IMR-90 (cell line): ENCODE measurements at regions not wholly inside any gene's neighbourhood (a gene's known extent, or its start where the extent isn't known, plus 50 kb on each side); places are given as distances from the start of the nearest gene placed in this dataset.

Experiments
- ATAC-seq: fragments of 200-7000 bp; cut with Tn5 transposase; 2 replicates; pipeline ENCODE4 v1.9.1; 2020; ENCODE audit warnings: low read depth, mild to moderate bottlenecking, moderate library complexity
- BruUV-seq: library from RNA; stranded (reverse); fragments of 400-500 nt; replicated peaks from 2 replicates; lab custom pipeline; 2021; lab: Mats Ljungman, UMichigan
- CTCF ChIA-PET: fragments of 300-600 bp; formaldehyde crosslinking; extraction: SDS; loops from one replicate; lab custom pipeline; 2021; ENCODE audit warnings: antibody characterized with exemption; lab: Yijun Ruan, JAX
- POLR2A ChIA-PET: fragments of 300-600 bp; sonication (Branson Sonifier 250); formaldehyde crosslinking; loops from one replicate; lab custom pipeline; 2022; ENCODE audit warnings: antibody characterized with exemption; ENCODE audit not compliant: unreplicated experiment; lab: Charles Lee
- DNase-seq: peaks from one replicate; pipeline ENCODE4 v3.0.0; 2013
- H2AFZ ChIP-seq: replicated peaks from 2 replicates; pipeline ENCODE3; 2013; ENCODE audit warnings: low read length, mild to moderate bottlenecking; ENCODE audit not compliant: poor library complexity
- H2AK5ac ChIP-seq: 2 replicates; pipeline ENCODE4 v1.6.1; 2013; ENCODE audit warnings: low read depth, low read length, inconsistent platforms
- H2AK9ac ChIP-seq: replicated peaks from 2 replicates; pipeline ENCODE3; 2013; ENCODE audit warnings: mild to moderate bottlenecking, low read depth, low read length, moderate library complexity; ENCODE audit not compliant: poor library complexity
- H2BK120ac ChIP-seq: 2 replicates; pipeline ENCODE4 v1.6.1; 2013; ENCODE audit warnings: low read depth, low read length, inconsistent platforms
- H2BK15ac ChIP-seq: 3 replicates; pipeline ENCODE4 v1.6.1; 2013; ENCODE audit warnings: low read depth, low read length, inconsistent platforms
- H2BK20ac ChIP-seq: 2 replicates; pipeline ENCODE4 v1.6.1; 2013; ENCODE audit warnings: low read depth, mild to moderate bottlenecking, inconsistent platforms, low read length, moderate library complexity
- H2BK5ac ChIP-seq: 2 replicates; pipeline ENCODE4 v1.6.1; 2013; ENCODE audit warnings: mild to moderate bottlenecking, low read depth, low read length, inconsistent platforms; ENCODE audit not compliant: poor library complexity, severe bottlenecking
- H3K14ac ChIP-seq: replicated peaks from 2 replicates; pipeline ENCODE4 v1.6.1; 2013; ENCODE audit warnings: low read depth, low read length, inconsistent platforms
- H3K18ac ChIP-seq: 2 replicates; pipeline ENCODE4 v1.6.1; 2013; ENCODE audit warnings: low read depth, low read length, control low read depth
- H3K23ac ChIP-seq: 2 replicates; pipeline ENCODE4 v1.6.1; 2013; ENCODE audit warnings: low read depth, low read length, inconsistent platforms
- H3K27ac ChIP-seq: 2 replicates; pipeline ENCODE4 v1.5.1; 2013; ENCODE audit warnings: mild to moderate bottlenecking, control low read depth, low read length; ENCODE audit not compliant: insufficient read depth
- H3K27me3 ChIP-seq: 2 replicates; pipeline ENCODE4 v1.6.1; 2013; ENCODE audit warnings: low read length; ENCODE audit not compliant: control insufficient read depth, insufficient read depth
- H3K36me3 ChIP-seq: 2 replicates; pipeline ENCODE4 v1.6.1; 2013; ENCODE audit warnings: low read length, mixed read lengths; ENCODE audit not compliant: control insufficient read depth, insufficient read depth
- H3K4ac ChIP-seq: 2 replicates; pipeline ENCODE4 v1.6.1; 2013; ENCODE audit warnings: low read depth, low read length, inconsistent platforms
- H3K4me1 ChIP-seq: 2 replicates; pipeline ENCODE4 v1.6.1; 2013; ENCODE audit warnings: low read length, mixed read lengths; ENCODE audit not compliant: control insufficient read depth, insufficient read depth
- H3K4me2 ChIP-seq: 2 replicates; pipeline ENCODE4 v1.6.1; 2013; ENCODE audit warnings: low read depth, mild to moderate bottlenecking, control low read depth, low read length, moderate library complexity
- H3K4me3 ChIP-seq: 2 replicates; pipeline ENCODE4 v1.5.1; 2013; ENCODE audit warnings: low read depth, mild to moderate bottlenecking, control low read depth, low read length, moderate library complexity; ENCODE audit not compliant: insufficient read depth
- H3K56ac ChIP-seq: 2 replicates; pipeline ENCODE4 v1.6.1; 2013; ENCODE audit warnings: low read length, inconsistent platforms; ENCODE audit not compliant: insufficient read depth; ENCODE audit errors: extremely low read depth
- H3K79me1 ChIP-seq, 2 experiments: 2 replicates each; pipeline ENCODE4 v1.6.1; 2013; ENCODE audit warnings: low read length in 2 of 2, inconsistent platforms in 1 of 2, low read depth in 1 of 2
- H3K9ac ChIP-seq: 2 replicates; pipeline ENCODE4 v1.6.1; 2013; ENCODE audit warnings: low read depth, low read length, control low read depth
- H3K9me1 ChIP-seq: 2 replicates; pipeline ENCODE4 v1.6.1; 2013; ENCODE audit warnings: low read length, inconsistent platforms; ENCODE audit not compliant: insufficient read depth
- H3K9me3 ChIP-seq: 2 replicates; pipeline ENCODE4 v1.6.1; 2013; ENCODE audit warnings: low read length; ENCODE audit not compliant: control insufficient read depth, insufficient read depth
- H4K20me1 ChIP-seq: 2 replicates; pipeline ENCODE4 v1.6.1; 2013; ENCODE audit warnings: low read length, inconsistent platforms; ENCODE audit not compliant: insufficient read depth
- H4K5ac ChIP-seq: 2 replicates; pipeline ENCODE4 v1.6.1; 2013; ENCODE audit warnings: mild to moderate bottlenecking, low read depth, low read length, control low read depth
- H4K8ac ChIP-seq, 2 experiments: 2 replicates each; pipeline ENCODE4 v1.6.1; 2013; ENCODE audit warnings: low read depth in 2 of 2, low read length in 2 of 2, control low read depth in 1 of 2, inconsistent platforms in 1 of 2
- H4K91ac ChIP-seq: 2 replicates; pipeline ENCODE4 v1.6.1; 2013; ENCODE audit warnings: low read depth, low read length, inconsistent platforms; ENCODE audit not compliant: insufficient read depth
- BHLHE40 ChIP-seq: fragments of 150-350 bp; IDR thresholded peaks from 2 replicates; pipeline ENCODE4 v1.6.1; 2016; ENCODE audit warnings: mild to moderate bottlenecking, low read depth, low read length
- CEBPB ChIP-seq: IDR thresholded peaks from 2 replicates; pipeline ENCODE4 v1.6.1; 2012; ENCODE audit warnings: low read depth, low read length, improper control_type of control experiment
- CHD1 ChIP-seq: IDR thresholded peaks from 2 replicates; pipeline ENCODE4 v1.6.1; 2012; ENCODE audit warnings: low read depth, low read length, improper control_type of control experiment
- ELK1 ChIP-seq: fragments of 150-350 bp; IDR thresholded peaks from 2 replicates; pipeline ENCODE4 v1.6.1; 2016; ENCODE audit warnings: low read depth, mild to moderate bottlenecking, low read length, moderate library complexity, borderline replicate concordance
- FOS ChIP-seq: fragments of 150-350 bp; IDR thresholded peaks from 2 replicates; pipeline ENCODE4 v1.6.1; 2016; ENCODE audit warnings: low read depth, low read length
- MAFK ChIP-seq: IDR thresholded peaks from 2 replicates; pipeline ENCODE4 v1.6.1; 2012; ENCODE audit warnings: low read depth, low read length, improper control_type of control experiment
- MAZ ChIP-seq: IDR thresholded peaks from 2 replicates; pipeline ENCODE4 v1.6.1; 2012; ENCODE audit warnings: low read depth, mild to moderate bottlenecking, low read length, improper control_type of control experiment, moderate library complexity, borderline replicate concordance
- MXI1 ChIP-seq: IDR thresholded peaks from 2 replicates; pipeline ENCODE4 v1.6.1; 2012; ENCODE audit warnings: low read depth, mild to moderate bottlenecking, low read length, moderate library complexity, borderline replicate concordance
- NFE2L2 ChIP-seq: fragments of 150-350 bp; IDR thresholded peaks from 2 replicates; pipeline ENCODE4 v1.6.1; 2016; ENCODE audit warnings: low read depth, mild to moderate bottlenecking, low read length
- POLR2A ChIP-seq: IDR thresholded peaks from 2 replicates; pipeline ENCODE4 v1.6.1; 2012; ENCODE audit warnings: mild to moderate bottlenecking, low read depth, low read length
- RAD21 ChIP-seq: IDR thresholded peaks from 2 replicates; pipeline ENCODE4 v1.6.1; 2012; ENCODE audit warnings: low read length, improper control_type of control experiment
- RCOR1 ChIP-seq: IDR thresholded peaks from 2 replicates; pipeline ENCODE4 v1.6.1; 2012; ENCODE audit warnings: mild to moderate bottlenecking, low read length, improper control_type of control experiment; ENCODE audit not compliant: insufficient replicate concordance
- RFX5 ChIP-seq: IDR thresholded peaks from 2 replicates; pipeline ENCODE4 v1.8.0; 2012; ENCODE audit warnings: low read depth, mild to moderate bottlenecking, low read length, moderate library complexity
- SMC3 ChIP-seq: fragments of 150-350 bp; IDR thresholded peaks from 2 replicates; pipeline ENCODE4 v1.6.1; 2016; ENCODE audit warnings: low read depth, mild to moderate bottlenecking, antibody characterized with exemption, low read length, moderate library complexity
- WGBS, 2 experiments: methylation state at CpG; one replicate each; pipeline versions ENCODE4 v1.1.5 to v1.1.7; 2013; ENCODE audit warnings: missing lambda C conversion rate in 2 of 2; ENCODE audit not compliant: insufficient read length in 1 of 2; ENCODE audit errors: extremely low coverage in 2 of 2; 5-methylcytosine and 5-hydroxymethylcytosine counted together
- dilution Hi-C: fragments of 300-500 bp; cut with HindIII; formaldehyde crosslinking; loops from one replicate; pipeline ENCODE4 v1.14.3; 2018; ENCODE audit warnings: low sequenced_read_pairs; ENCODE audit not compliant: unreplicated experiment
- in situ Hi-C: fragments of 300-500 bp; cut with MboI; formaldehyde crosslinking; loops from 3 replicates; pipeline ENCODE4 v1.14.3; 2019; ENCODE audit warnings: low sequenced_read_pairs, inconsistent platforms, mixed read lengths
- intact Hi-C: fragments of 100-400 bp; cut with micrococcal nuclease; formaldehyde crosslinking; loops from 2 replicates; pipeline ENCODE4 v1.10.0; 2022
- TF ChIP-seq, protein P1 (sequence below): fragments of 150-350 bp; IDR thresholded peaks from 2 replicates; pipeline ENCODE4 v1.6.1; 2017; ENCODE audit warnings: mild to moderate bottlenecking, antibody characterized with exemption, low read length, low read depth
- TF ChIP-seq, protein P2 (sequence below): conservative IDR thresholded peaks from 2 replicates; pipeline ENCODE4 v1.5.1; 2012; ENCODE audit warnings: mild to moderate bottlenecking, low read depth, low read length, improper control_type of control experiment

DNA sequence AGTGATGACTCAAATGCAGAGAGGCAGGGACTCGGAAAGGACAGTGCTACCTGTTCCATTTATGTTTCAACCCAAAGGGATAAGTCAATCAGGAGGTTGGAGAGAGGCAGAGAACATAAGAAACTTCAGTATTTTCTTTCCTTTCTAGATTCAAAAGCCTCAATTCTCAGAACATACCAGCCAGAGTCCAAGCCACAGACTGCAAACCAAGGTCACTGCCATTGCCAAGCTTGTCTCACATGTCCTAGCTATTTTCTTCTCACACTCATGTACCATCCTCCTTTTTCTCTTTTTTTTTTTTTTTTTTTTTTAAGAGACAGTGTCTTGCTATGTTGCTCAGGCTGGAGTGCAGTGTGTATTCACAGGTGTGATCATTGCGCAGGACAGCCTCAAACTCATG, 111.7 kb upstream of the AKIP1 start:
- BruUV-seq = no TSS peak
- H3K4ac ChIP-seq = no peak overlapping the region
- H2BK5ac ChIP-seq = no peak overlapping the region
- ATAC-seq (no peak), DNase-seq (no peak)
- H2AK9ac ChIP-seq = no peak overlapping the region
- H3K9me3 ChIP-seq = no peaks in the 10 kb centered on the region
- H2AK5ac ChIP-seq = no peak overlapping the region
- no peak overlapping the region for H3K4me2 ChIP-seq
- H2BK15ac ChIP-seq = no peak overlapping the region
- CTCF ChIA-PET = interaction anchor here (0.6 kb wide), 1 partner anchor 35 kb away, joined by 3 read pairs; no protein-coding TSS in a partner anchor
- H4K5ac ChIP-seq = no peak overlapping the region
- peaks cover 23% of the 10 kb centered on the region for H3K9me1 ChIP-seq
- H3K18ac ChIP-seq = no peak overlapping the region
- intact Hi-C loops (no loop called here), dilution Hi-C loops (no loop called here), in situ Hi-C loops (no loop called here)
- peaks cover 39% of the 10 kb centered on the region for H3K36me3 ChIP-seq
- no peak overlapping the region for H4K91ac ChIP-seq
- no peak overlapping the region for H3K9ac ChIP-seq
- no peaks in the 10 kb centered on the region for H3K27me3 ChIP-seq
- peaks cover 19% of the 10 kb centered on the region for H4K20me1 ChIP-seq
- TF ChIP-seq RCOR1 (no peak), MAZ (no peak), FOS (no peak), CEBPB (no peak), RAD21 (no peak), BHLHE40 (no peak), MXI1 (no peak), SMC3 (no peak), POLR2A (no peak), CHD1 (no peak), MAFK (no peak), RFX5 (no peak), ELK1 (no peak), NFE2L2 (no peak)
- TF ChIP-seq, protein P1, sequence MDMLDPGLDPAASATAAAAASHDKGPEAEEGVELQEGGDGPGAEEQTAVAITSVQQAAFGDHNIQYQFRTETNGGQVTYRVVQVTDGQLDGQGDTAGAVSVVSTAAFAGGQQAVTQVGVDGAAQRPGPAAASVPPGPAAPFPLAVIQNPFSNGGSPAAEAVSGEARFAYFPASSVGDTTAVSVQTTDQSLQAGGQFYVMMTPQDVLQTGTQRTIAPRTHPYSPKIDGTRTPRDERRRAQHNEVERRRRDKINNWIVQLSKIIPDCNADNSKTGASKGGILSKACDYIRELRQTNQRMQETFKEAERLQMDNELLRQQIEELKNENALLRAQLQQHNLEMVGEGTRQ = no peak
- TF ChIP-seq, protein P2, sequence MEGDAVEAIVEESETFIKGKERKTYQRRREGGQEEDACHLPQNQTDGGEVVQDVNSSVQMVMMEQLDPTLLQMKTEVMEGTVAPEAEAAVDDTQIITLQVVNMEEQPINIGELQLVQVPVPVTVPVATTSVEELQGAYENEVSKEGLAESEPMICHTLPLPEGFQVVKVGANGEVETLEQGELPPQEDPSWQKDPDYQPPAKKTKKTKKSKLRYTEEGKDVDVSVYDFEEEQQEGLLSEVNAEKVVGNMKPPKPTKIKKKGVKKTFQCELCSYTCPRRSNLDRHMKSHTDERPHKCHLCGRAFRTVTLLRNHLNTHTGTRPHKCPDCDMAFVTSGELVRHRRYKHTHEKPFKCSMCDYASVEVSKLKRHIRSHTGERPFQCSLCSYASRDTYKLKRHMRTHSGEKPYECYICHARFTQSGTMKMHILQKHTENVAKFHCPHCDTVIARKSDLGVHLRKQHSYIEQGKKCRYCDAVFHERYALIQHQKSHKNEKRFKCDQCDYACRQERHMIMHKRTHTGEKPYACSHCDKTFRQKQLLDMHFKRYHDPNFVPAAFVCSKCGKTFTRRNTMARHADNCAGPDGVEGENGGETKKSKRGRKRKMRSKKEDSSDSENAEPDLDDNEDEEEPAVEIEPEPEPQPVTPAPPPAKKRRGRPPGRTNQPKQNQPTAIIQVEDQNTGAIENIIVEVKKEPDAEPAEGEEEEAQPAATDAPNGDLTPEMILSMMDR = no peak
- no peak overlapping the region for H2AFZ ChIP-seq
- H3K14ac ChIP-seq = no peak overlapping the region
- POLR2A ChIA-PET = interaction anchor here (0.5 kb wide), 1 partner anchor 152 kb away, joined by 4 read pairs; no protein-coding TSS in a partner anchor
- H3K4me1 ChIP-seq = peaks cover 7% of the 10 kb centered on the region
- H3K27ac ChIP-seq = no peak overlapping the region
- no CpG with 5 or more reads among the region's 2 CpGs for WGBS, 2 experiments
- H3K23ac ChIP-seq = no peak overlapping the region
- H3K4me3 ChIP-seq = no peak overlapping the region
- no peak overlapping the region for H4K8ac ChIP-seq
- H2BK20ac ChIP-seq = no peak overlapping the region
- H3K79me1 ChIP-seq = peaks cover 34 to 85% of the 10 kb centered on the region in 2 experiments
- no peak overlapping the region for H2BK120ac ChIP-seq
- H3K56ac ChIP-seq = no peak overlapping the region
